GF-D8 (cell line): ENCODE measurements at regions not wholly inside any gene's neighbourhood (a gene's known extent, or its start where the extent isn't known, plus 50 kb on each side); places are given as distances from the start of the nearest gene placed in this dataset.
"Not testable (repeated sequence)": the region's sequence is repeated elsewhere in the genome, so short reads cannot be mapped to it uniquely, and the experiment has no call there.

ENCODE experiments used
- DNase-seq: peaks from one replicate; lab custom pipeline; 2025; lab: John Stamatoyannopoulos, UW

DNA sequence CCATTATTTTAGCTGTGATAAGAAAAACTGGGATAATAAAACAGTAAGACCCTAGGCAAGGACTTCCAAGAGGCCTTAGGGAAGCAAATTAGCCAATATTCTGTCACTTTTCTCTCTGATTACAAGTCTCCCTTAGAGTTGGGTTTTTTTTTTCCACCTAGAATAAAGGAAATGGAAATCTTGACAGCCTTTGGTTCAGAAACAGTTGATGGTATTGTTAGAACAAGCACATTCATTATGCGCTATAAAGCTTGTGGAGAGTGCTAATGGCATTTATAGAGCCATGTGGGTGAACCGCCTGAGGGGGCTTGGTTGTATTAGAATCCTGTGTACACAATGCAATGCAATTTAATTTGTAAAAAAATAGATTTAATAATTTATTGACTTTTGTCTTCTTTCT is 88.9 kb upstream of the OGFRL1 start:
- no peak for DNase-seq

DNA sequence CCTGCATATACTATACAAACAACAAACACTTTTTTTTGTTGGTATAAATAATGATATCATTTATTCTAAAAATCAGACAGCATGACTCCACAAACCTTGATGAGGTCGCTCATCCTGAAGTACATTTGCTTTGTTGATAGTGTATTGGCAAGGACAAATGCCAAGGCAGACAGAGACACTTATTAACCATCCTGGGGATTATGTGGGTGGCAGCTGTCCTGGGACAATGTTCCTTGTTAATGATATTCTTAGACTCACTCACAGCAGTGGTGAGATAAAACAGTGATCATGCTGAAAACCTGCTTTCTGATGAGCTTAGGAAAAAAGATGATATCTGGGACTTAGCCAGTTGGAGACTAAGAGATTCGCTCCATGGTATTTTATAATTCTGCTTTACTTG is 85.4 kb upstream of the OGFRL1 start:
- DNase-seq = no peak

DNA sequence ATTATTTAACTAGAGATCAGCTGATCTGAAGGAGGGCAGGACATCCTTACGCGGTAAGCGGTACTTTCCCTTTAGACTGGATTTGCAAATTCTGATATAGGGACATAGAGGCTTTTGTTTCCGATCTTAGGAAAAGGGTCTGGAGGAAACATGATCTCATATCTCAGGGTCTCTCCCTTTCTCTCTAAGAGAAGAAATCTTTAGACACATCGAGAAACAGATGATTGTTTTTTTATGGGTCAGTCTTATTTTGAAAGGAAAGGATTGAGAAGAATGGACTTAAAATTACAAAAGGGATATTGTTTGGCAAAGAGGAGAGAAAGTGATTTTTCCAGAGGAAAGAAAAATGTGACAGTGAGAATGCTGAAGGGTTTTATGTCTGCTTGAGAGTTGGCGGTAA is 83.9 kb upstream of the OGFRL1 start:
- no peak for DNase-seq

DNA sequence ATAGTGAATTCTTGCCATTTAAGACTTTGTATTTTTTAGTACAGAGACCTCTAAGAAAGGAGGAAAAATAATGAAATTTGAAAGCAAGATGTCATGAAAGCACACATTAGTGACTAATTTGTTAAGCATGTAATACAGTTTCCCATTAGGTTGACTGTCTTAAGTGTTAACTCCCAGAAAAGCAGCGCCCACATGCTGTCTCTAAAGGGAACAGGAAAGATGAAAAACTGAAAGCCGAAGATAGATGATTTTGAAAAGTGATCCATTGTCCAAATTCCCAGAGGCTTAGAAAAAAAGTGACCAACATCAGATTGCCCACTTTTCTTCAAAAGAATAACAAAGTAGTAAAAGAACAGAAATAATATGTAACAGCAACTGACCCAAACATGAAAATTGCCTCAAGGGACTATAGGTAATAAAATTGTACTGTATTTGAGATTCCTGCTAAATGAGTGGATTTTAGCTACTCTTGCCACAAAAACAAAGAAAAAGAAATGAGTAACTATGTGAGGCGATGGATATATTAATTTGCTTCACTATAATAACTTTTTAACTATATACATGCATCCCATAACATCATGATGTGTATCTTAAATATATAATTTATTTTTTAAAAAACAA is 83.2 kb upstream of the OGFRL1 start:
- DNase-seq = no peak

DNA sequence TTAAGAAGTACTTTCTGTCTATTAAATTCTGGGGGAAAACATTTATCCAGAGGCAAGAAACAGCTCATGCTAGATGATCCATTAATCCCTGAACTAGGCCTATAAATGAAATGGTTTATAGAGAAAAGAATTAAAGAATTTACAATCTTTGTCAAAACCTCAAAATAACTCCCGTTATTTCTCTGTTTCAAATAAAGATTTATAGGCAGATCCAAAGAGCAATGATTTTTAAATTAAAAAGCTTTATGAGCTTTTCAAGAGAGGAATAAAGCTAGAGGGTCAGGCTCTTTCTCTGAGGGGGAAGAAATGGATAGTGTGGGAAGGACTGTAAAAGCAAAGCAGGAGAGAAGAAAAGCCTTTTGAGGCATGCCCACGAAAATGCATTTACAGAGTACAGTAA is 82.5 kb upstream of the OGFRL1 start:
- no peak for DNase-seq

DNA sequence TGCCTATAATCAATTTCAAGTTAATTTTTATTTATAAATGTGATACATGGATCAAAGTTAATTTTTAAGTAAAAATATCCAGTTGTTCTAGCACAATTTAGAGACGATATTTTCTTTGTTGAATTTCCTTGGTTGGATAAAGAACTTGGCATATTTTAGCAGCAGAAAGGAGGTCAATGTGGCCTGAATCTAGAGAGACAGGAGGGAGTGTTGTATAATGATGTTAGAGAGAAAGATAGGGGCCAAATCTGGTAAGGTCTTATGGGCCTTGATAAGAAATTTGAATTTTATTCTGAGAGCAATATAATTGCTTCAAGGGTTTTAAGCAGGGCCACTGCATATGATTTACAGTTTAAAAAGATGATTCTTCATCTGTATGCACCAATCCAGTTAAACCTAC is 79.4 kb upstream of the OGFRL1 start:
- no peak for DNase-seq

DNA sequence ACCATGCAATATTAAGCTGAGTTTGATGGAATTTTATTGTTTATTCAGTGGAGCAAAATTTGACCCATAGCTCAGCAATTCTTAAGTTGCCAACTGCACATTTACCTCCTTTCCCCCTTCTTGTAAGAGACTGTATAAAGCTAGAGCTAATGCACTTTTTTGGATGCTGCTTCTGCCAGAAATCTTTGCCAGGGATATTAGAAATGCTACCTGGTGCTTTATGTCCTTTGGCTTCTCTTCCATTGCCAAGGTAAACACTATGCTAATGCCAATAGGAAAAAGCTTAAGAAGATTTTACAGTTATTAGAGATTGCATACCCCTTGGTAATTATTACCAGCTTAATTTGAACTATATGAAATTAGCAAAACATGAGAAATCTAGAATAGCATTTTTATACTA is 79.0 kb upstream of the OGFRL1 start:
- DNase-seq = no peak

DNA sequence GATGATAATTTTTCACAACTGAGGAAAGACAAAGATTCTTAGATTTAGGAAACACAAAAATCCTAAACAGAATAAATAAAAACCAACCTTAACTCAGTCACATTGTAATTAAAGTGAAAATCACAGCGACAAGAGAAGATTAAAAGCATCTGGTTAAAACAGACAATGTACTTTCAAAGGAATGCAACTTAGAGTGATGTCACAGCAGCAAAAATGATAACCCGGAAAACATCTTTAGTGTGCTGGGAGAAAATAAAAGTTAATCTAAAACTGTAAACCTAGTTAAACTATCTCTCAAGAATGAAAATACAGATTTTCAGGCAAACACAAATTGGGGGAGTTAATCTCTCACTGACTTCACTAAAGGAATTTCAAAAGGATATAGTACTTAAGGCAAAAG is 76.8 kb upstream of the OGFRL1 start:
- no peak for DNase-seq

DNA sequence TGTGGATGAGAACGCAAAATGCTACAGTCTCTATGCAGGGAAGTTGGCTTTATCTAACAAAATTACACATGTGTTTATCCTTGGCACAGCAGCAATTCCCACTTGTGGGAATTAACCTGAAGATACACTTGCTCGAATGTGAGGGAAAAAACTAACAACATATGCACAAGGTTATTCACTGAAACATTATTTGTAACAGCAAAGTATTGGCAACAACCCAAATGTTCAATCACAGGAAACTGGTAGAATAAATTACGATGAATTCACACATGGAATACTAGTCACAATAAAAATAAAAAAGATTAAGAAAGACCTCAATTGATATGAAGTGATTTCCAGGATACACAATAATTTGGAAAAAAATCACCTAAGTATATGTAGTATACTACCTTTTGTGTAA is 68.1 kb upstream of the OGFRL1 start:
- DNase-seq = no peak

DNA sequence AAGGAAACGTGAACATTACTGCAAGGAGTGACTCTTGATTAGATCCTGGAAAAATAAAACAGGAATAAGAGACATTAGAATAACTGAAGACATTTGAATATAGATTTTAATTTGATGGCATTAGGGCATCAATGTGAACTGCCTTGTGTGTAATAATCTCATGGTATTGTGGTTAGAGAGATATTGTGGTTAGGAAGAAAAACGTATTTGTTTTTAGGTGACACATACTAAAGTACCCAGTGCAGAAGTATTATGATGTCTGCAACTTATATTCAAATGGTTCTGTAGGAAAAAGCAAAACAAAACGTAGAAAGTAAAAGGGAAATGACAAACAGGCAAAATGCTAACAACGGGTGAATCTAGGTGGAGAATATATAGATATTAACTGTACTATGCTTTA is 65.9 kb upstream of the OGFRL1 start:
- no peak for DNase-seq

DNA sequence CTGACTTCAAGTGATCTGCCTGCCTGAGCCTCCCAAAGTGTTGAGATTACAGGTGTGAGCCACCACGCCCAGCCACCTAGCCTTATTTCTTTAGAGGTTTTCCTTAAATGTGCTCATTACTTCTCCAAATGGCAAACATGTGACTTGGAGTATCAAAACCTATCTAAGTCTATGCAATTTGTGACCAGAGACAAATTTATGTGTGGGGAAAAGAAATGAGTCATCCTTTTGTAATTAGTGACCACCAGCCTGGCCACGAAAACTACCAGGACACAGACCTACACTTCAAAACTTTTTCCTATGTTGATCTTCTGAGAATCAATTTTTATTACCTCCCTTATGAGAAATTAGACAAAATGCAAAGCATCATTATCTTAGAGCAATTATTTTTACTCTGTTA is 64.6 kb upstream of the OGFRL1 start:
- DNase-seq = no peak

DNA sequence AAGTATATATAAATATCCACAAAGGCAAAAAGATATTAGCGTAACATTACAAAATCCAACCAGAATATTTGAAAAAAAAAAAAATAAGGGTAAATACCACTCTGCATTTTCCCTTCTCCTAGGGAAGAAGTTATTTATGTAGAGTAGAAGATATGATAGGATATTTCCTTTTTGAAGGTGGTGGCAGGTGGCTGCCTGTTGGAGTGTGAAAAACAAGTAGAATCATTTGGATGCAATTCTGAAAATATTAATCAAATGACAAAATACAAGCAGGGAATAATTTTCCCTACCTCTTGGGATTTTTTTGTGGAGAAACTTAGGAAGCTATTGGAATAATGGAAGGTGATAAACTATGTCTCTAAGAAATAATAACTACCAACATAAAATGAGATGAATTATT is 62.5 kb upstream of the OGFRL1 start:
- DNase-seq = no peak

DNA sequence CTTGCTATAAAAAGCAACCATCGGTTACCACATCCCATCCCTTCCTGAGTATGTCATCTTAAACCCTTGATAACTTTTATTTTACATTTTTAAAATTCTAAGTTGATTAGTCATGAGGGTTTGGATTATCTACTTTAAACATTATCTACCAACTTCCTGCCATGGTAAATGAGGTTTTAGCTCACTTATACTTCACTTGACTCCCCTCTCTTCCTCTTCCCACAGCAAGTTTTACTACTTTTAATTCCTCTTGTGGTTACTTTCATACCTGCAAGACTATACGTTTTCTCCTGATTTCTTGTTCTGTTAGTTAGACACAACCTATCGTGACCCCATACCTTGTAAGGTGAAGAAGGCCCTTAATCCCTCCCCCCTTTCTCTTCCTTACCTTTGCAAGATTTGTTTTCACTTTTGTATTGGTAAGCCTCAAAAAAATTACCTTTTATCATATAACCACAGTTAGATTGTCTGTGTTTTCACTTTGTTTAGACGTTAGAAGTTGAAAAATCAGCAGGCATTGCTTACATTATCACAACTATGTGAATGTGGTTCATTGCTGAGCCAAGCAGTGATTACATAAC is 60.1 kb upstream of the OGFRL1 start:
- DNase-seq = no peak

DNA sequence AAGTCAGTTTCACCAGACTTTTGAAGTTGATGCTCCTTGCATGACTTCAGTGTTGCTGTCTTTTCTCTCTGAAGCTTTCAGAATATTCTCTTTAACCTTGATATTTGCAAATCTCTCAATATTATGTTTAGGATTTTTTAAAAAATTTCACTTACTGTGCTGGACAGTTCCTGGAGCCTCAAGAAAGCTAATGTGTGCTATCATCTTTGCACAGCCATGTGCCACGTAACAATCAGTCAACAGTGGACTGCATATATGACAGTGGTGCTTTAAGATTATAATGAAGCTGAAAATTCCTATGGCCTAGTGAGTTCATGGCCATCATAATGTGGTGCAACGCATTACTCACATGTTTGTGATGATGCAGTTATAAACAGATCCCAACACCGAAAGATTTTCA is 59.1 kb upstream of the OGFRL1 start:
- no peak for DNase-seq

DNA sequence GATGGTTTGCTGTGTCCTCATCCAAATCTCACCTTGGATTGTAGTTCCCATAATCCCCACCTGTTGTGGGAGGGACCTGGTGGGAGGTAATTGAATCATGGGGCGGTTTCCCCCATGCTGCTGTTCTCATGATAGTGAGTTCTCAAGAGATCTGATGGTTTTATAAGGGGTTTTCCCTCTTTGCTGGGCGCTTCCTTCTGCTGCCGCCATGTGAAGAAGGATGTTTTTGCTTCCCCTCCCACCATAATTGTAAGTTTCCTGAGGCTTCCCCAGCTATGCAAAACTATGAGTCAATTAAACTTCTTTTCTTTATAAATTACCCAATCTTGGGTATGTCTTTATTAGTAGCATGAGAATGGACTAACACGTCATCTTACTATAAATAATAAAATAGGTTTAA is 55.7 kb upstream of the OGFRL1 start:
- DNase-seq = not testable (repeated sequence)

DNA sequence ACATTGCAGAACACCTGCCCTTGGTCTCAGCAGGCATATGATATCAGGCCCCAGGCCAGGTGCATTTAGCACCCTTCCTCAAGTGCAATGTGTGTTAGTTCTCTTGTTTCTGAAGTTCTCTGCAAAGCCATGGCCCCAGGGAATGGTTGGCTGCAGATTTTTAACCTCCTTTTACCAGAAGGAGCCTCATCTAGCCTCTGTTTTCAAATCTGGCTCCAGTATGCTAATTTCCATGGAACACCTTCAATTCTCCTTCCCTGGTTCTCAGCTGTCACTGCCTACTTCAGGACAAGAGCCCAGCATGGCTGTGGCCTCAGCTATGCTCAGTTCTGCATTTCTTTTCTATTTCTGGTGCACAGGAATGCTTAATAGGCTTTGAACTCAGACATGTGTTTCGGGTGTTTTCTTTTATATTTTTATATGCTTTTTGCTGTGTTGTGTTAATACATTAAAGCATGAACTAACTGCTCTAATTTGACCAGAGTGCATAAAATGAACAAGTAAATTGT is 51.6 kb upstream of the OGFRL1 start:
- no peak for DNase-seq

DNA sequence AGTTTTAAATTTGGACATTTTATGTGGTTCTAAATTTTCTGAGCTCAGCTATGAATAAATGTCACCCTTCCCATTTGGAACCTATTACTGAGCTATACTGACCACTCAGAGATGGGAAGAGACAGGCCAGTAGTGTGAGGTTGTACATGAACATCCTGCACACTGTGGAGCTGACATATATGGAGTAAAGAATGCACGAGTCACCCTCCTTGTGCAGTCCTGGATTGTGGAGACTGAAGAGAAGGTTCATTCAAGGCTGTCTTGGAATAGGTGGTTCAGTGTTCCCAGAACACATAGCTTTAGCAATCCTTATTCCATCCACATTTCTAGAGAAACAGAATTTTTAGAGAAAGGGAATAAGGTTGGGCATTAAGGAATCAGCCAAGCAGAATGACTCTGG is 50.3 kb upstream of the OGFRL1 start:
- no peak for DNase-seq
